ENCODE measurements at regions not wholly inside any gene's neighbourhood (a gene's known extent, or its start where the extent isn't known, plus 50 kb on each side); places are given as distances from the start of the nearest gene placed in this dataset.

- no peak for DNase-seq (ENCODE audit: low read depth in 6 of 9, low spot score in 9 of 9)
- Histone ChIP-seq H3K4me3 (ENCODE audit: low read length in 2 of 2) (no peak overlapping the region), H3K9me3 (ENCODE audit: control insufficient read depth in 2 of 2, insufficient read depth in 1 of 2, low read length in 1 of 2) (no peaks in the 10 kb centered on the region), H3K27me3 (ENCODE audit: control insufficient read depth in 2 of 2, insufficient read depth in 1 of 2, low read length in 1 of 2) (peaks cover 0 to 33% of the 10 kb centered on the region in 2 donors), H3K4me1 (ENCODE audit: control insufficient read depth in 2 of 2, insufficient read depth in 2 of 2, low read length in 2 of 2) (peaks cover 14 to 37% of the 10 kb centered on the region in 2 donors), H3K36me3 (ENCODE audit: control insufficient read depth in 2 of 2, insufficient read depth in 2 of 2, low read length in 1 of 2) (no peaks in the 10 kb centered on the region), H3K27ac (ENCODE audit: low read depth in 1 of 2, low read length in 1 of 2) (no peak overlapping the region)
- WGBS: 97% methylated on average over 13 of the region's 13 CpGs
These were observed 81.3 kb upstream of the SIRPA start for GRCh38 chr20:1813674-1814635.

GRCh38 chr20:1813101-1813529, 82.1 kb upstream of the SIRPA start:
- Histone ChIP-seq H3K27ac (ENCODE audit: low read depth in 1 of 2, low read length in 1 of 2) (no peak overlapping the region), H3K9me3 (ENCODE audit: control insufficient read depth in 2 of 2, insufficient read depth in 1 of 2, low read length in 1 of 2) (no peaks in the 10 kb centered on the region), H3K4me3 (ENCODE audit: low read length in 2 of 2) (no peak overlapping the region), H3K27me3 (ENCODE audit: control insufficient read depth in 2 of 2, insufficient read depth in 1 of 2, low read length in 1 of 2) (peaks cover 0 to 31% of the 10 kb centered on the region in 2 donors), H3K36me3 (ENCODE audit: control insufficient read depth in 2 of 2, insufficient read depth in 2 of 2, low read length in 1 of 2) (no peaks in the 10 kb centered on the region), H3K4me1 (ENCODE audit: control insufficient read depth in 2 of 2, insufficient read depth in 2 of 2, low read length in 2 of 2) (peaks cover 14 to 32% of the 10 kb centered on the region in 2 donors)
- 97% methylated on average over 7 of the region's 7 CpGs for WGBS
- DNase-seq (ENCODE audit: low read depth in 6 of 9, low spot score in 9 of 9): no peak

GRCh38 chr20:1811621-1812498, 83.3 kb upstream of the SIRPA start:
- Histone ChIP-seq H3K4me3 (ENCODE audit: low read length in 2 of 2) (no peak overlapping the region), H3K36me3 (ENCODE audit: control insufficient read depth in 2 of 2, insufficient read depth in 2 of 2, low read length in 1 of 2) (no peaks in the 10 kb centered on the region), H3K27me3 (ENCODE audit: control insufficient read depth in 2 of 2, insufficient read depth in 1 of 2, low read length in 1 of 2) (peaks cover 0 to 23% of the 10 kb centered on the region in 2 donors), H3K9me3 (ENCODE audit: control insufficient read depth in 2 of 2, insufficient read depth in 1 of 2, low read length in 1 of 2) (no peaks in the 10 kb centered on the region), H3K27ac (ENCODE audit: low read depth in 1 of 2, low read length in 1 of 2) (no peak overlapping the region), H3K4me1 (ENCODE audit: control insufficient read depth in 2 of 2, insufficient read depth in 2 of 2, low read length in 2 of 2) (peaks cover 7 to 20% of the 10 kb centered on the region in 2 donors)
- no peak for DNase-seq (ENCODE audit: low read depth in 6 of 9, low spot score in 9 of 9)
- WGBS: 75% methylated on average over 5 of the region's 5 CpGs

DNA sequence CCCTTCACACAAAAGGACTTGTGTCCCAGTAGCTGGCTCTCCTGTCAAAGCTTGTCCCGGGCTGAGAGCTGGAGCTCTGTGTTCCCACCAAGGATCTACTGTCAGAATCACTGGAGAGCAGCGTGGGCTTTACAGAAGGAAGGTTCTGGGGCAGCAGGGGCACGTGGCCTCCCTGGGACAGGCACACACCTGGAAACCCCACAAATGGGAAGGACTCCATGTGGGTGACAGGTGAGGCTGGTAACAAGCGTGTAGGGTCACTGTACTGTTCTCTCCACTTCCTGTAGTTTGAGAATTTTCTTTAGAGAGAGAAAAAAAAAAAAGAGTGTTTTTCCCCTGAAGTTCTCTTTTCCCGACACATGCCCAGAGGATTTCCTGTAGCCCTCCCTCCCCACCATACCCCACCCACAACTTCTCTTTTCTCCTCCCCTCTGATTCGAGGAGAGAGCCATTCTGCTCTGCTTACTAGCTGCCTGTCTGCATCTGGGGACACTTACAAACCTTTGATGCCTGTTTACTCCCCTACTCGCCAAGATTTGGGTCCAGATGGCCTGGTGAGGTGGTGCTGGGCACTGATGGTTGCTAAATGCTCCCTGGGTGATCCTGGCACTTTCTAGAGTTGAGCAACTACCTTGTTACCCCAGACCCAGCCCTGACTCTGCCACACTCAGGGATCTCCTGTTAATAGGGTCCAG, 84.1 kb upstream of the SIRPA start:
- peaks cover 0 to 23% of the 10 kb centered on the region in 2 donors for H3K27me3 ChIP-seq (ENCODE audit: control insufficient read depth in 2 of 2, insufficient read depth in 1 of 2, low read length in 1 of 2)
- DNase-seq (ENCODE audit: low read depth in 6 of 9, low spot score in 9 of 9): no peak
- H3K27ac ChIP-seq (ENCODE audit: low read depth in 1 of 2, low read length in 1 of 2): peak overlapping the region in 1 of 2 donors; percentile 8
- WGBS: 14% methylated on average over 7 of the region's 7 CpGs
- no peaks in the 10 kb centered on the region for H3K36me3 ChIP-seq (ENCODE audit: control insufficient read depth in 2 of 2, insufficient read depth in 2 of 2, low read length in 1 of 2)
- peaks cover under 1 to 12% of the 10 kb centered on the region in 2 donors for H3K4me1 ChIP-seq (ENCODE audit: control insufficient read depth in 2 of 2, insufficient read depth in 2 of 2, low read length in 2 of 2)
- H3K9me3 ChIP-seq (ENCODE audit: control insufficient read depth in 2 of 2, insufficient read depth in 1 of 2, low read length in 1 of 2): no peaks in the 10 kb centered on the region
- no peak overlapping the region for H3K4me3 ChIP-seq (ENCODE audit: low read length in 2 of 2)

- no peaks in the 10 kb centered on the region for H3K9me3 ChIP-seq (ENCODE audit: control insufficient read depth in 2 of 2, insufficient read depth in 1 of 2, low read length in 1 of 2)
- no peak overlapping the region for H3K27ac ChIP-seq (ENCODE audit: low read depth in 1 of 2, low read length in 1 of 2)
- no peaks in the 10 kb centered on the region for H3K36me3 ChIP-seq (ENCODE audit: control insufficient read depth in 2 of 2, insufficient read depth in 2 of 2, low read length in 1 of 2)
- no peak for DNase-seq (ENCODE audit: low read depth in 6 of 9, low spot score in 9 of 9)
- WGBS: 84% methylated on average over 5 of the region's 5 CpGs
- H3K4me1 ChIP-seq (ENCODE audit: control insufficient read depth in 2 of 2, insufficient read depth in 2 of 2, low read length in 2 of 2): peaks cover 0 to 10% of the 10 kb centered on the region in 2 donors
- H3K4me3 ChIP-seq (ENCODE audit: low read length in 2 of 2): no peak overlapping the region
- H3K27me3 ChIP-seq (ENCODE audit: control insufficient read depth in 2 of 2, insufficient read depth in 1 of 2, low read length in 1 of 2): peaks cover 0 to 21% of the 10 kb centered on the region in 2 donors
These were observed 84.7 kb upstream of the SIRPA start for GRCh38 chr20:1810572-1810925.

- no peak overlapping the region for H3K27ac ChIP-seq (ENCODE audit: low read depth in 1 of 2, low read length in 1 of 2)
- peaks cover 0 to 10% of the 10 kb centered on the region in 2 donors for H3K4me1 ChIP-seq (ENCODE audit: control insufficient read depth in 2 of 2, insufficient read depth in 2 of 2, low read length in 2 of 2)
- 96% methylated on average over 10 of the region's 10 CpGs for WGBS
- H3K4me3 ChIP-seq (ENCODE audit: low read length in 2 of 2): no peak overlapping the region
- H3K9me3 ChIP-seq (ENCODE audit: control insufficient read depth in 2 of 2, insufficient read depth in 1 of 2, low read length in 1 of 2): no peaks in the 10 kb centered on the region
- no peaks in the 10 kb centered on the region for H3K36me3 ChIP-seq (ENCODE audit: control insufficient read depth in 2 of 2, insufficient read depth in 2 of 2, low read length in 1 of 2)
- H3K27me3 ChIP-seq (ENCODE audit: control insufficient read depth in 2 of 2, insufficient read depth in 1 of 2, low read length in 1 of 2): peaks cover 0 to 24% of the 10 kb centered on the region in 2 donors
- no peak for DNase-seq (ENCODE audit: low read depth in 6 of 9, low spot score in 9 of 9)
These were observed 85.3 kb upstream of the SIRPA start for GRCh38 chr20:1809611-1810510.

DNA sequence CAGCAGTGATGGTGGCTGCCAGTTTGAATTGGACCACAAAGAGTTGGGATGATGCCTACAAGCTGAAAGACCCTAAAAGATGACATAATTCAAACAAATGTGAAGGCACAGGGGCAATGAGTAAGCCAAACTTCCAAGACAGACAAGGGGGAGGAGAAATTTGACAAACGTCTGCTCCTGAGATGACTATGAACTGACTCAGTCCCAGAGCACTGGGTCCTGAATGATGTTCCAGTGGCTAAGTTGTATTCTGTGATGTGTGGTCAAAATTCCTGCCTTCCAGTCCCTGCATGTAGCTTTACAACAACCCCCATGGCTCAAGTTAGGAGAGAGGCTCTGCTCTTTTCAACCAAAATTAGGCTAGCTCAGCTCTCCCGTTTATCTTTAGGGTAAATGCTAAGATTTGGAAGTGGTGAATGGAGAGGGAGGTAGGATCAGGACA, 86.1 kb upstream of the SIRPA start:
- H3K36me3 ChIP-seq (ENCODE audit: control insufficient read depth in 2 of 2, insufficient read depth in 2 of 2, low read length in 1 of 2): no peaks in the 10 kb centered on the region
- no peak for DNase-seq (ENCODE audit: low read depth in 6 of 9, low spot score in 9 of 9)
- no peaks in the 10 kb centered on the region for H3K9me3 ChIP-seq (ENCODE audit: control insufficient read depth in 2 of 2, insufficient read depth in 1 of 2, low read length in 1 of 2)
- 94% methylated on average over 2 of the region's 2 CpGs for WGBS
- H3K27me3 ChIP-seq (ENCODE audit: control insufficient read depth in 2 of 2, insufficient read depth in 1 of 2, low read length in 1 of 2): peaks cover 4 to 27% of the 10 kb centered on the region in 2 donors
- no peak overlapping the region for H3K4me3 ChIP-seq (ENCODE audit: low read length in 2 of 2)
- H3K4me1 ChIP-seq (ENCODE audit: control insufficient read depth in 2 of 2, insufficient read depth in 2 of 2, low read length in 2 of 2): peaks cover 0 to 10% of the 10 kb centered on the region in 2 donors
- no peak overlapping the region for H3K27ac ChIP-seq (ENCODE audit: low read depth in 1 of 2, low read length in 1 of 2)

GRCh38 chr20:1808101-1808500, 87.1 kb upstream of the SIRPA start:
- peaks cover 0 to 14% of the 10 kb centered on the region in 2 donors for H3K4me1 ChIP-seq (ENCODE audit: control insufficient read depth in 2 of 2, insufficient read depth in 2 of 2, low read length in 2 of 2)
- 91% methylated on average over 6 of the region's 6 CpGs for WGBS

More at GRCh38 chr20:1808101-1808500, 87.1 kb upstream of the SIRPA start:
- Histone ChIP-seq H3K4me3 (ENCODE audit: low read length in 2 of 2) (no peak overlapping the region), H3K36me3 (ENCODE audit: control insufficient read depth in 2 of 2, insufficient read depth in 2 of 2, low read length in 1 of 2) (no peaks in the 10 kb centered on the region), H3K27ac (ENCODE audit: low read depth in 1 of 2, low read length in 1 of 2) (no peak overlapping the region), H3K27me3 (ENCODE audit: control insufficient read depth in 2 of 2, insufficient read depth in 1 of 2, low read length in 1 of 2) (peaks cover 13 to 34% of the 10 kb centered on the region in 2 donors), H3K9me3 (ENCODE audit: control insufficient read depth in 2 of 2, insufficient read depth in 1 of 2, low read length in 1 of 2) (no peaks in the 10 kb centered on the region)
- no peak for DNase-seq (ENCODE audit: low read depth in 6 of 9, low spot score in 9 of 9)

Measured in thymus (tissue), 11 donors.